Stimulated activated naive CD4-positive, alpha-beta T cell (primary cell): ENCODE measurements at regions not wholly inside any gene's neighbourhood (a gene's known extent, or its start where the extent isn't known, plus 50 kb on each side); places are given as distances from the start of the nearest gene placed in this dataset.

Experiments used
- DNase-seq, 6 experiments: peaks; one replicate each; lab custom pipeline; 2025; lab: John Stamatoyannopoulos, UW

DNA sequence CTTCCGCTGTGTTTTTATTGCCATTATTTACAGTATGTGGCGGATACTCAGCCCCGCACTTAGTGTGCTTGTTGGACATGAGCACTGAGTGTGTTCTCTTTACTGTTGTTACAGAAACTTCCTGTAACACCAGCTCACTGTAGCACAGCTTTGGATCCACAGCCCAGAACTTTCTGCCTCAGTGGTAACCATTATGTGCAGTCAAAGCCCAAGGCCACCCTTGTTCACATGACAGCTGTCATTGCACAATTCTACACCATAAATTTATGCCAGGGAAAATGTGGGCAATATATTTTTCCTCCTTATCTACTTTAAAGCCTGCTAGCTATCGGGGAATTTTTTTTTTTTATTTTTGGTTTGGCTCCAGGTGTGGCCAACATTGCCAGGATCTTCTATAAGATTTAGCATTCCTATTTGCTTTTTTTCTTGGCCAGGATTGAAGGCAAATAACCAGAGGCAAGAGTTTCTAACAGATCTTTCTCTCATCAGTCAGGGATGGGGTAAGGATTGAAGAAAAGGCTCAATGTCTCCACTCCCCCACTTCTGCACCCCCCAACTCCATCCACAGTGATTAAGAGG, 176.0 kb upstream of the PELI2 start:
- no peak for DNase-seq

DNA sequence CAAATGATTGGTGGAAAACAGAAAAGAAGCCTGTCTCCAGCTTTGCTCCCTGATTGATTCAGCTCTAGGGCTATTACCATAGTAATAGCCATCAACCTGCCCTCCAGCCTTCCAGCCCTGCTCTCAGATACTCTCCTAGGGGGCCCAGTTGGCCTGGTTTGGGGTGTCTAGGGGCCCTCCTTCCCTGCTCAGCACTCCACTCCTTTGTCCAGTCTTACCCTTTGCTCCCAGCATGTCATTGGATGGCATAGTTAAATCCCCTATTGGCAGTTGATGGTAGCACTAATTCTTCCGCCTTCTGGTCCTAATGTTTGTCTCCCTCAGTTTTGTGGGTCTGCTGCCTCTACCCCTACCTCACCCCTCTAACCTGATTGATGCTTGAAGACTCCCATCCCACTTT, 175.4 kb upstream of the PELI2 start:
- DNase-seq: no peak

DNA sequence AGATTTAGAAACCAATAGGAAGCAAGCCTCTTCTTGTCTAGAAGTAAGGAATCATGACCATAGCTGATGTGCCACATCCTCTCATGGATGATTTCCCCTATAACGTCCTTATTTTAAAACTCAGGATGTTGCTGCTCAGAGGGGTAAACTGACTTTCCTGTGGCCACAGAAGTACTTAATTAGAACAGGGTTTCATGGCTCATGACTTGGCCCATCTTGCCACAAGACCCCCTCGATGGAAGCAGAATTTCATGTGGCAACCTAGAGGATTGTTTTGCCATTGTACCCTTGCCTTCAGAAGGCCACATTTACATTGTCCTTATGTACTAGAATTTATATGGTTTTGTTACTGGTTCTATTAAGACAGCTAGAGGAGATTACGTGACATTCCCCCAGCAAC, 173.5 kb upstream of the PELI2 start:
- no peak for DNase-seq

DNA sequence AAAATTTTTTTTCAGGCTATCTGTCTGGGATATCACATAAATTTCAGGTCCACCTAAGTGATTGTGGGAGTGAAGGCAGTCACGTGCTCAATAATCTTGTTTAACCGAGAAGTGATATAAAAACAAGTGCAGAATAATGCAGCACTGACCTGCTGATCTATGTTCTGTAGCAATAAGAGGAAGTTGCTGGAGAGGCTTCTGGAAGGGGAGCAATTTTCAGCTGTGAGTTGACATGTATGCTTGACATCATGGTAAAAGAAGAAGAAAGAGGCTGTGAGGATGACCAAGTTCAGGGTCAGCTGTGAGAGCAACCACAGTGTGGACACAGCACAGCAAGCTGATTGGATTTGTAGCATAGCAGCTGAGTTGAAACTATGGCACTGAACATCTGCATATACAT, 172.0 kb upstream of the PELI2 start:
- no peak for DNase-seq

DNA sequence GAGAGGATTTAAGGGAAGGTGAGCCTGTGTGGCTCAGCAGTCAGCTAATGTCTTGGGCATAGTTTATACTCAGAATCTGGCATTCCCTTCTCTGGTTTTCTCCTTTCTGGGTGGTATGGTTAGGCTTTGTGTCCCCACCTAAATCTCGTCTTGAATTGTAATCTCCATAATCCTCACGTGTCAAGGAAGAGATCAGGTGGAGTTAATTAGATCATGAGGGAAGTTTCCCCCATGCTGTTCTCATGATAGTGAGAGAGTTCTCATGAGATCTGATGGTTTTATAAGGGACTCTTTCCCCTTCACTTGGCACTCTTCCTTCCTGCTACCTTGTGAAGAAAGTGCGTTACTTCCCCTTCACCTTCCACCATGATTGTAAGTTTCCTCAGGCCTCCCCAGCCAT, 169.8 kb upstream of the PELI2 start:
- DNase-seq: no peak

DNA sequence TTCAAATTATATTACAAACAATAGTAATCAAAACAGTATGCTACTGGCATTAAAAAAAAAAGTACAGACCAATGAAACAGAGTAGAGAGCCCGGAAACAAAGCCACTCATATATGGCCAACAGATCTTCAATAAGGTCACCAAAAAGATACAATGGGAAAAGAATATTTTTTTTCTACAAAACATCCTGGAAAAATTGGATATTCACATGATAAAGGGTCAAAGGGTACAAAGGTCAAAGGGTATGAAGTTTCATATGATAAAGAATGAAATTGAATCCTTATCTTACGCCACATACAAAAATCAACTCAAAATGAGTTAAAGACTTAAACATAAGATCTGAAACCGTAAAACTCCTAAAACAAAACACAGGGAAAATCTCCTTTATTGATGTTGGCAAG, 168.5 kb upstream of the PELI2 start:
- DNase-seq: no peak

DNA sequence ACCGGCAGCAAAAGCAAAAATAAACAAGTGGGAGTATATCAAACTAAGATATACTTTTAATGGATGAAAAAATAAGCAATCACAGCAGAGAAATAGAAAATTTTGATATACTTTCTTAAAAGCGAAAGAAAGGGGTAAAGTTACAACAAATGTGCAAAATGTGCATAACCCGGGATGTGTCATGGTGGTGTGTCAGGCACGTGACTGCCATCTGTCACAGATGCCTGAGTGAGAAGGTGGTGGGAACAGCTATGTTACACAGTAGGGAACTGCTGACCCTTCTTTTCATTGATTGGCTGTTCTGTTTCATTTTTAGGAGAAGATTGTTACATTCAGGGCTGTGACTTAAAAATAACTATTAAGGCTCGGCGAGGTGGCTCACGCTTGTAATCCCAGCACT, 168.1 kb upstream of the PELI2 start:
- no peak for DNase-seq

DNA sequence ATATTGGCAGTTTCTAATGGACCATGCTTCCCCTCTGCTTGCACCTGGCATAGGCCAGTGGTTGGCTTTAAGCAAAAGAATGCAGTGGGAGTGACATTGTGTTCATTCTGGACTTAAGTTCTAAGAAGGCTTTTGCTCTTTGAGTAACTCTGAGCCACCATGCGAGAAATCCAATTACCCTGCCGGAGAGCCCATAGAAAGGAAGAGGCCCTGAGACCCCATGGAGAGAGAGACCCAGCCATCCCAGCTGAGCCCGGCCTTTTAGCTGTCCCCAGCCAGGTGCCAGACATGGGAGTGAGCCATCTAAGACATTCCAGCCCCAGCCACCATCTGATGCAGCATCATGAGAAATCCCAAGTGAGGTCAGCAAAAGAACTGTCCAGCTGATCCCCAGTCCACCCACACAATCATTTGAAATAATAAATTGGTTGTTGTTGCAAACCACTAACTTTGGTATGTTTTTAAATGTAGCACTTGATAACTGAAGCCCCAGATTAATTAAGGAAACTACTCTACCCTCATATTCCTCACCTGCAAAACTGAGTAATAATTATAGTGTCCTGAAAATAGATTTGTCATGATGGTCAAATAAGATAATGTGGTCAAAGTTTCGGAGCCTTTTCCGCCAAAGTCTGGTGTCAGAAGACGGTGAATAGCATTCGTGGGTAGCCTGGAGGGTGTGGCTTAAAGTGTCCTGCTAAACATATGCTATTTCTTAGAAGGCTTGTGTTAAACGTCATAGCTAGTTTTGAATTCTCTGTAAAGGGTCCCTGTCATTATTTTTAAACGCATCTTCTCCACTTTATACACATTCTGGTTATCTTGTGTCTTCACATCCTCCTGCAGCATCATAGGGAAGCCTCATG, 166.6 kb upstream of the PELI2 start:
- no peak for DNase-seq

DNA sequence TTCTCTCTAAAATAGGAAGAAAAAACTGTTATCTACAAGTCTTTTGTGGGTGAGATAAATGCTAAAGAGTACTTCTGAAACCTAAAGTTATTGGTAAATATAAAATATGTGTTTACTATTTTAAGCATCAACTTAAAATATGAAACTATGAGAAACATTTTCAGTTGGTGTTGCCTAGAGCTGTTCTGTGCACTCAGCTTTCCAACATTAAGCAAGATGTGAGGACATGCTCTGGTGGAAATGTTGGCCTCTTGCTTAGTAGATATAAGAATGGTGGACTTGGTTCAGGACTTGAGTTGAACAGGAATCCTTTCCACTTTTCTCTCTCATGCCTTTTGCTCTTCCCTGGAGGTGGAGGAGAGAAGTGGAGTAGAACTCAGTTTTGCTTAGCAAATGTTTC, 164.1 kb upstream of the PELI2 start:
- DNase-seq: no peak

DNA sequence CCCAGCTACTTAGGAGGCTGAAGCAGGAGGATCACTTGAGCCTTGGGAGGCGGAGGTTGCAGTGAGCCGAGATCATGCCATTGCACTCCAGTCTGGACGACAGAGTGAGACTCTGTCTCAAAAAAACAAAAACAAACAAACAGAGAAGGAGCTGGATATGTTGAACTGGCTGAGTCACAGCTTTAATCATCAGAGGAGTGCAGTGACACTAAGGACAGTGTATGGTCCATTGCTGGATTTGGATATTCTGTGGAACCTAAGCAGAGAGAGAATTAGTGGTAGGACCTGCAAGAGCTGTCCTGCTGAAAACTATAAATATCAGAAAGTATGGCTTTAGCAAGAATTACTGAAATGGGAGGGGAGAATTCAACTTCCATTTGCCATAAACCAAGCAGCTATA, 163.0 kb upstream of the PELI2 start:
- DNase-seq: no peak

DNA sequence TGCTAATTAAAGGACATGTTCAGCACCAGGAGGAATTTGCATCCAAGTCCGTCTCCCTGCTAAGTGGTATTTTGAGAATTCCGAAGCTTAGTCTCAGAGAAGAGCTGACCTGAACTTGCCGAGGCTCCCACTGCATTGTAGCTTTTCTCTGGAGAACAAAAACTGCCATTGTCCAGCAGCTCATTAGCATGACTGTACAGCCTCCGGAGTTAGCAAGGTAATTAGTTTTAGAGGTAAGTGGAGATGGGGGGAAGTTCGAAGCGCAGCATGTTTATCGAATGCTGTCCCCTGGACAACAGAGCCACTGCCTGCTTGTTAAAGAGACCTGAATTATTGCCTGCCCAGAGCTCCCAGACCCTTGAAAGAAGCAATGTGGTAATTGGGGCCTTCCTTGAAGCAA, 160.3 kb upstream of the PELI2 start:
- DNase-seq: no peak

DNA sequence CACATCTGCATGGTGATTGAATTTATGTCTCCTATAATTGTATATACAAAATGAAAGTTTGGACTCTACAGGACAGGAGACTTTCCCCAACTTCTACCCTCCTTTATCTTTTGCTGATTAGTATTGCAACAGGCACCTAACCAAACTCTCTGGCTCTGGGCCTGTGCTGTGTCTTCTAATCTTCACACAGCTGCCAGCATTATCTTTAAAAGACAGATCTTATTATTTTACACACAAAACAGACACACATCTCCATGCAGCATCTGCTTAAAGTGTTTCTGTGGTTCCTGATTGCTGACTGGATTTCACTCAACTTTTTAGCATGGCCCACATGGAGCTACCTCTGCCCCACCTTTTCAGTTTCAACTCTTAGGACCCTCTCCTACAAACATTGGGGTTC, 154.9 kb upstream of the PELI2 start:
- DNase-seq: no peak

DNA sequence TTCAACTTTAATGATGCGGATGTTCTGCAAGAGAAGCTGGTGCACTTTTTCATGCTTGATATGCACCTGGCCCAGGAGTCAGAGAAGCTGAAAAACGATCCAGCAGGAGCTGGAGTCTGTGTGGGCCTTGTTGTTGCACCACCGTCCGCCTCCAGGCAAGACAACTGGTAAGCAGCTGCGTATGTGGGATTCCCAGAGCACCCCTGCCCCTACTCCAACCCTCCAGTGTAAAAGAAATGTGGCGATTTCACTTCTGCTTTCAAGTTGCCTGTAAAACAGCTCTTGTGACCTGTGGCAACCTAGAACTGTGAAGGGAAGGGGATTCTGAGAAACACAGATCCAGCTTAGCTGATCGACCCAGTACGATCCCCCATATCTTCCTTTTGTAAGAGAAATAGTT, 154.1 kb upstream of the PELI2 start:
- no peak for DNase-seq

DNA sequence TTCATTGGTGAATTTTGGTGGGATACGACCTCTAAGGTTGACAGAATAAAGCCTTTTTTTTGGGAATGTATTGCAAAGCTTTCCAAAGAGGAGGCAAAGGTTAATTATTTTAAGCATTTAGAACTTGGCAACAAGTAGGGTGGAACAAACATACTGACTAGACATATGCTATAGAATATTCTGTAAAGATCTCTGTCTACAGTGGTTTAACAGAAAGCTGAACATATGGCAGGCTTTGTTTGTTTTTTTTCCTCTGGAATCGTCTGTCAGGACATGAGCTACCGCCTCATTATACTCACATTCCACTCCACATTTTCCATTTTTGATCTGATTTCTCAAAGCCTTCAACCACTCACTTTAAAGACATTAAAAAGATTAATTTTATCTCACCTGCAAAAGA, 153.4 kb upstream of the PELI2 start:
- DNase-seq: no peak

DNA sequence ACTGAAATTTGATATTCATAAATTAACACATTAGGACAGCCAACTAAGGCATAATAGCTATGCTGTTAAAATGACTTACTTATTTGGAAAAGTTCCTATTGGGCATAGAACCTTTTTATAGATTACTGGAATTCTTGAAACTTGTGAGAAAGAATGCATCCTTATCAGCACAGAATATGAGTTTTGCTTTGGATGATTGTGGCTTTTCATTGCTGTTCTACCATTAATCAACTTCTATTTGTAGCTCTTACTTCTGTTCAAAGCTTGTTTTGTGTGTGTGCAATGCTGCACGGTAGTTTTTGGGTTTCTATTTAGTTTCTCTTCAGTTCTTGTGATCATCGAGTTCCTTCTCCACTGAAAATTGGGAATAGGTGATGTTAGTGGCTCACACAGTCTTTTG, 152.4 kb upstream of the PELI2 start:
- no peak for DNase-seq

DNA sequence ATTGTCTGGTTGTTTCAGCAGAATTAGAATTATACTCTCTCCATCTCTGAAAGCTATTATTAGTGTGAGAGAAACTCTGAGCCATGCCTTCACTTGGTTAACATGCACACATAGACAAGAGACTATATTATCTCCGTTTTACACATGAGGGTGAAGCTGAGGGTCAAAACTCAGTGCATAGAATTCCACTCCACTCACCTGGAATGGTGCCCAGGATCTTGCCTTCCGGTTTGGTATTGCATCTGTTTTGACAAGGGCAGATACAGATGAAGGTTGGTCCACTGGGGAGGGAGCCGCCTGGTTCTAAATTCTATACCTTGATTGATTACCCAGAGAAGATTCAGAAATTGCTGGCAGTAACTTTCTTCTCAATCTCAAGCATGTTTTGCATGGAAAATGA, 149.5 kb upstream of the PELI2 start:
- DNase-seq: no peak

DNA sequence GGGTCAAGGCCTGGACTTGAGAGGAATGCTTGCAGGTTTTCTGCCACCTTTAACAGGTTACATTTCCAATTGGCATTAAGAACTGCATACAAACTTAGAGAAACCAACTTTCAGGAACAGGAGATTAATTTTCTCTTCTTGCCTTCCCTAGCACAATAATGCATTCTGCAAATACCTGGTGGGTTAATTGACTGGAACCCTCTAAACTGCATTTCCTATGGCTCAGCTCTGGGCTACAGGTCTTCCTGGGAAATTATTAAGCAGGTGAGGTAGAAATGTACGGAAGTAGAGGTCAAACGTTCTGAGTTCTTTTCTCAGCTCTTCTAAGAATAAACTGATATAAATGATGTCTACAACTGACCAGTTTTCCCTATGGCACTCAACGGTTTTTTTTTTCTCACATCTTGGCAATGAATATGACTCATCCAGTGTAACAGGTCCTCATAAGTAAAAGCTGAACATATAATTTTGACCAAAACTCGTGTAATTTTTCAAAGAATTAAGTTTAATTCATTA, 144.9 kb upstream of the PELI2 start:
- DNase-seq: no peak

DNA sequence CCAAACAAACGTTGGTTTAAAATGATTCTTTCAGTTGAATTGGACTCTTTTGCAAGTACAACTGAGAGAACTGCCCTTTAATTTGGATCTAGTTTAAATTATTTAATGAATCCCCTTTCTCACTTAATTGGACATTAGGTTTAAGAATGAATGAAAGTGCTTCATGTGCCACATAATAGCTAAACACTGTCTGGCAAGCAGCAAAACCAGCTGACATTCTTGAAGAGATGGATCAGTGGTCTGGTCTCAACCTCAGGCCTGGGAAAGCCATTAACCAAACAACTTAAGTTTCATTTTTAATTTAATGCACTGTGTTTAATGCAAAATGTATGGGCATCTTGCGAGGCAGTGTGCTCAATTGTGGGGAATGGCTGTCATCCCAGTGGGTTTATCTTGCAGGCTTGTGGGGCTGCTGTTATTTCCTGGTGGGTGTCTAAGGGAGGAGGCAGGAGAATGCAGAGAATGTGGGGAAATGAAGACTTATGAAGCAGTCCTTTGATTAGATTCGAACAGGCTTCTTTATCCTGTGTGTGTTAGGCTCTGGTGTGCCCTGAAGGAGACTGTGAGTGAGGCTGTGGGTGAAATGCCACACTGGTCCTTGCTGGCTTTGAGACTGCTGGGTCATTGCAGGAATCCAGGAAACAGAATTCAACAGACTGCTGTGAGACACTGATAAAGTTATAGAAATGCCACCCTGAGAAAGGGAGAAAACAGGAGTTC, 144.1 kb upstream of the PELI2 start:
- DNase-seq: no peak

DNA sequence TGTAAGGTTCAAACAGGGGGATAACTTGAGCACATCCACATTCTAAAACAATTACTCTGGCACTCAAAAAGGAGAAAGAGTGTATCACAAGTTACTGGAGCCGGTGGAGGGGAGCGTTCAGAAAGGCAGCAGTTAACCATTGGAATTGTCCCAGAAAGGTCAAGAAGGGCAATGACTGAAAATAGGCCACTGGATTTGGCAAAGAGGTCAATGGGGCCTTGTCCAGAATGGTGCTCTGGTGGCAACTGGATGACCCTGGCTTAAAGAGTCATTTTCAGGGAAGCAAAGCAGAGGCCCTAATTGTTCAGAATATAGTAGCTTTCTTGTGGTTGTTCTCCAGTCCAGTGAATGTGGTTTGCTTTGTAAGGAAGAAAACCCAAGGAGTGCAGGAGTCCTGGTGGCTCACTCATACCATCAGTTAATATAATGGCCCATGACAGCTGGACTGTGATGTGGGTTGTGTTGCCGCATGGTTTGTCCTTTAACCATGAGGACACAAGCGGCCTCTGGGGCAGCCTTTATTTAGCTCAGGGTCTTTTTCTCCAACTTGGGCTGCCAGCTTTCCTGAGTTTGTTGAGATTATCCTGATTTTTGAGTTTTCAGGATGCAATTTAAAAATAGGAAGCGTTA, 142.8 kb upstream of the PELI2 start:
- DNase-seq: no peak

DNA sequence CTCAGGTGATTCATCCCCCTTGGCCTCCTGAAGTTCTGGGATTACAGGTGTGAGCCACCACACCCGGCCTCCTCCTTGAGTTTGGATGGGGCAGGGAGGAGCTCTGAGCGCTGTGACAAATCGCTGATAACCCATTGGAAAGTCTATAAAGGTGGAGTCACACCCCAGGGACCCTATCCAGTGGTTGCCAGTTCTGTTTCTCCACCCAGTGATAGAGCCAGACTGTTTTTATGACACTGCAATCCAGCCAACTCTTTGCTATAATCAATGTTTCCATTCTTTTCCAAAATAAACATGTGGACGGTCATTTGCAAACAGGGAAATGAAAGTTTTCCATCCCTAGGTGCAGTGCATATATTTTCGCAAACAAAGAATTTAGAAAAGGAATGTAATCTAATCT, 142.0 kb upstream of the PELI2 start:
- no peak for DNase-seq

DNA sequence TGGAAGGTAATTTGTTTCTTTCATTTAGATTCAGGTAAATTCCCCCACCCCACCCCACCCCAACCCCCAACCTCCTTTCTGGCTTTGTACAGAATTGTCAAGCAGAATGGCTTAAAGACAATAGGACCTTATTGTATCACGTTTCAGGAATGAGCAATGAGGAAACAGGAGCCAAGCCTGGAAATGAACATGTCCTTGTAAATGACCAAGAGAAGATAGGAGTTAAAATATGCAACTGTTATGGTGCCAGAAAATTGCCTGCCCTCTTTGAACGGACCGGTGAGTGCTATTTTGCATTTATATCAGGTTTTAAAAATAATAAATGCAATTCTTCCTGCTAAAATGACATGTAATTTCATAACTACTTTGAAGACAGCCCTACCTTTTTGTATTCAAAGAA, 141.6 kb upstream of the PELI2 start:
- no peak for DNase-seq

DNA sequence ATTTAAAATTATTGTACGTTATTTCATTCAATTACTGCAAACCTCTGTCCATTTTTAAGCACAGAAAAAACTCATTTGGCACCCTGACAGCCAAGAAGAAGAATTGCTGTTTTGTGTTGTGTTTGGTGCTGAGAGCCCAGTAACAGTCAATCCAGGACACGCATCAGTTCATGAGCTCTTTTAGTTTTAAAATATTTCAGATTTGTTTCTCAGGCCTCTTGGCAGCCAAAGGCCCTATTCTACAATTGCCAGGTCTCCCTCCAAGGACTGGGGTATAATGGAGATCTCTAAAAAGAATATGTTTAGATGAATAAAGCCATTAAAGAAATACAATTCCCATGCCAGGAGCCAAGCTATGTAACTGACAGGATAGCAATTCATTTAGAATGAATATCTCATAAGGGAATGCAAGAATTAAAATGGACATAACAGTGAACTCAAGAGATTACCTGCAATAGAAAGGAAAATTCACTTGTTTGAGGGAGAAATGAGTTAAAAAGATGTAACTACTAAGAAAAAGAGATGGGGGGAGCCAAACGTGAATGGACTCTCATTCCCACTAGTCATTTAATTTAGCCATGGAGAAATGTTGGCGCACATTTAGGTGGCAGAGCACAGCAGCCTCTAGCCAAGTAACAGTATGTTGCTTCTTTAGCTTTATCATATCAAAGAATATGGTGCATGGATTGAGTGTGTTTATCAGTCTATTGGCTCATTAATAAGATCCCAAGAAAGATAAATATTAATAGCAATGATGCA, 140.6 kb upstream of the PELI2 start:
- no peak for DNase-seq
